ENCODE measurements at regions not wholly inside any gene's neighbourhood (a gene's known extent, or its start where the extent isn't known, plus 50 kb on each side); places are given as distances from the start of the nearest gene placed in this dataset.

DNA sequence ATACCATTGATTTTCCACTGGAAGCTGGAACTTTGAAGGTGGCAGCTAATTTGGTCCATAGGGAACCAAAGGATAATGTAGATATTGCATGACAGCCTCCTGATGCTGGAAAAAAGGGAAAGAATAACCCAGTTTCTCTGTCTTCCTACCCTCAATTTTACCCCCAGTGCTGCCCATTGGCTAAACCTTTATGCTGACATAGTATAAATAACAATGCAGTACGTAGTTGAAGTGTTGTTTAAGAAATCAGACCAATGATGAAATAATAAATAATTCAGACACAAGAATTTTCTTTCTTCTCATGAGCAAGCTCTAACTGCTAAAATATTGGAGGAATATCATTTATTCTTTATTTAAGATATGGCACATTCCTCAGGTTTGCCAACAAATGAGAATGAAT, 843.4 kb downstream of the EPHA3 start:
- TF ChIP-seq ZBTB21 (tag by site-specific recombination; IDR thresholded peaks at IDR 0.05) (no peak), ZNF48 (tag by site-specific recombination; IDR thresholded peaks at IDR 0.05) (no peak), ZNF544 (tag by site-specific recombination; IDR thresholded peaks at IDR 0.05) (no peak)
- TF ChIP-seq, protein P1, sequence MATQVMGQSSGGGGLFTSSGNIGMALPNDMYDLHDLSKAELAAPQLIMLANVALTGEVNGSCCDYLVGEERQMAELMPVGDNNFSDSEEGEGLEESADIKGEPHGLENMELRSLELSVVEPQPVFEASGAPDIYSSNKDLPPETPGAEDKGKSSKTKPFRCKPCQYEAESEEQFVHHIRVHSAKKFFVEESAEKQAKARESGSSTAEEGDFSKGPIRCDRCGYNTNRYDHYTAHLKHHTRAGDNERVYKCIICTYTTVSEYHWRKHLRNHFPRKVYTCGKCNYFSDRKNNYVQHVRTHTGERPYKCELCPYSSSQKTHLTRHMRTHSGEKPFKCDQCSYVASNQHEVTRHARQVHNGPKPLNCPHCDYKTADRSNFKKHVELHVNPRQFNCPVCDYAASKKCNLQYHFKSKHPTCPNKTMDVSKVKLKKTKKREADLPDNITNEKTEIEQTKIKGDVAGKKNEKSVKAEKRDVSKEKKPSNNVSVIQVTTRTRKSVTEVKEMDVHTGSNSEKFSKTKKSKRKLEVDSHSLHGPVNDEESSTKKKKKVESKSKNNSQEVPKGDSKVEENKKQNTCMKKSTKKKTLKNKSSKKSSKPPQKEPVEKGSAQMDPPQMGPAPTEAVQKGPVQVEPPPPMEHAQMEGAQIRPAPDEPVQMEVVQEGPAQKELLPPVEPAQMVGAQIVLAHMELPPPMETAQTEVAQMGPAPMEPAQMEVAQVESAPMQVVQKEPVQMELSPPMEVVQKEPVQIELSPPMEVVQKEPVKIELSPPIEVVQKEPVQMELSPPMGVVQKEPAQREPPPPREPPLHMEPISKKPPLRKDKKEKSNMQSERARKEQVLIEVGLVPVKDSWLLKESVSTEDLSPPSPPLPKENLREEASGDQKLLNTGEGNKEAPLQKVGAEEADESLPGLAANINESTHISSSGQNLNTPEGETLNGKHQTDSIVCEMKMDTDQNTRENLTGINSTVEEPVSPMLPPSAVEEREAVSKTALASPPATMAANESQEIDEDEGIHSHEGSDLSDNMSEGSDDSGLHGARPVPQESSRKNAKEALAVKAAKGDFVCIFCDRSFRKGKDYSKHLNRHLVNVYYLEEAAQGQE (tag by site-specific recombination; IDR thresholded peaks at IDR 0.05), result no peak

All from HEK293 (cell line).